HuH-7 (cell line): ENCODE measurements at regions not wholly inside any gene's neighbourhood (a gene's known extent, or its start where the extent isn't known, plus 50 kb on each side); places are given as distances from the start of the nearest gene placed in this dataset.
"Not testable (repeated sequence)": the region's sequence is repeated elsewhere in the genome, so short reads cannot be mapped to it uniquely, and the experiment has no call there.

ENCODE experiments used
- DNase-seq: peaks from one replicate; pipeline ENCODE4 v3.0.0; 2011; ENCODE audit warnings: low spot score

GRCh38 chr19:14283813-14284520, 78.0 kb upstream of the ADGRL1 start:
- not testable (repeated sequence) for DNase-seq

GRCh38 chr19:14279270-14279669, 73.3 kb upstream of the ADGRL1 start:
- not testable (repeated sequence) for DNase-seq

GRCh38 chr19:14277608-14278007, 71.6 kb upstream of the ADGRL1 start:
- no peak for DNase-seq

- DNase-seq, result not testable (repeated sequence)
Observed at GRCh38 chr19:14275823-14276222, 69.9 kb upstream of the ADGRL1 start.

- DNase-seq, result no peak
Observed at GRCh38 chr19:14272623-14273022, 66.7 kb upstream of the ADGRL1 start.

- DNase-seq, result no peak
Observed at GRCh38 chr19:14271840-14272239, 65.9 kb upstream of the ADGRL1 start.

- not testable (repeated sequence) for DNase-seq
Observed at GRCh38 chr19:14270557-14270956, 64.6 kb upstream of the ADGRL1 start.

- DNase-seq, result no peak
Observed at GRCh38 chr19:14267224-14267741, 61.3 kb upstream of the ADGRL1 start.

GRCh38 chr19:14266208-14266607, 60.2 kb upstream of the ADGRL1 start:
- not testable (repeated sequence) for DNase-seq

GRCh38 chr19:14265290-14266036, 59.5 kb upstream of the ADGRL1 start:
- DNase-seq, result no peak

GRCh38 chr19:14255902-14256649, 50.1 kb upstream of the ADGRL1 start:
- DNase-seq, result not testable (repeated sequence)
